K562 (cell line): ENCODE measurements at regions not wholly inside any gene's neighbourhood (a gene's known extent, or its start where the extent isn't known, plus 50 kb on each side); places are given as distances from the start of the nearest gene placed in this dataset.

ENCODE experiments used
- BDP1 ChIP-seq: IDR thresholded peaks from 3 replicates; pipeline ENCODE4 v1.6.1; 2011; ENCODE audit not compliant: insufficient read length, insufficient read depth
- CTBP1 ChIP-seq: fragments of 450-650 bp; IDR thresholded peaks from 2 replicates; pipeline ENCODE4 v1.6.1; 2016; ENCODE audit warnings: borderline replicate concordance
- LARP7 ChIP-seq: fragments of 450-650 bp; IDR thresholded peaks from 2 replicates; pipeline ENCODE4 v1.6.1; 2016
- NRF1 ChIP-seq, 2 experiments: fragments of 450-650 bp; IDR thresholded peaks in 1 of 2; conservative IDR thresholded peaks in 1 of 2; 2 replicates each; pipeline ENCODE4 v1.6.1; 2014; ENCODE audit warnings: mild to moderate bottlenecking in 2 of 2
- RAD21 ChIP-seq, 2 experiments: fragments of 250-450 bp in 1 of 2; fragments of 450-650 bp in 1 of 2; sonication (Bioruptor Pico) in 1 of 2; formaldehyde crosslinking in 1 of 2; IDR thresholded peaks in 1 of 2; conservative IDR thresholded peaks in 1 of 2; 2 replicates each; pipeline versions ENCODE4 v1.4.0 to v1.8.0; 2020 to 2022; ENCODE audit warnings: mild to moderate bottlenecking in 2 of 2, moderate library complexity in 1 of 2
- TAL1 ChIP-seq: fragments of 450-650 bp; IDR thresholded peaks from 2 replicates; pipeline ENCODE4 v1.6.1; 2016; ENCODE audit warnings: mild to moderate bottlenecking
- UBTF ChIP-seq, 2 experiments: IDR thresholded peaks; 2 replicates each; pipeline ENCODE4 v1.6.1; 2012; ENCODE audit warnings: improper control_type of control experiment in 2 of 2, low read depth in 2 of 2, low read length in 2 of 2, borderline replicate concordance in 1 of 2
- ZBTB34 ChIP-seq: fragments of 250-450 bp; sonication (Bioruptor Pico); IDR thresholded peaks from 2 replicates; pipeline ENCODE4 v1.8.0; 2021; ENCODE audit warnings: mild to moderate bottlenecking, moderate library complexity

- TF ChIP-seq LARP7 (no peak), ZBTB34 (CRISPR knock-in tag) (no peak), RAD21 (CRISPR knock-in tag; conservative IDR thresholded peaks at IDR 0.05 in 1 of 2, IDR thresholded peaks at IDR 0.05 in 1 of 2) (no peak), NRF1 (conservative IDR thresholded peaks at IDR 0.05 in 1 of 2, IDR thresholded peaks at IDR 0.05 in 1 of 2) (no peak), UBTF (IDR thresholded peaks at IDR 0.05; ENCODE audit: borderline replicate concordance in 1 of 2, low read depth in 2 of 2, low read length in 2 of 2) (no peak), TAL1 (no peak), CTBP1 (no peak), BDP1 (no peak)
Observed at GRCh38 chr7:57370739-57371098, 79.3 kb upstream of the ZNF716 start.
